ENCODE measurements at regions not wholly inside any gene's neighbourhood (a gene's known extent, or its start where the extent isn't known, plus 50 kb on each side); places are given as distances from the start of the nearest gene placed in this dataset.

- Histone ChIP-seq H3K27me3 (replicated peaks in 1 of 4; ENCODE audit: control insufficient read depth in 3 of 4, extremely low read depth in 1 of 4, insufficient read depth in 3 of 4, low read length in 3 of 4) (no peaks in the 10 kb centered on the region), H3K9me3 (ENCODE audit: insufficient read depth in 2 of 2, low read depth in 1 of 2, low read length in 1 of 2) (no peaks in the 10 kb centered on the region), H3K79me2 (ENCODE audit: control insufficient read depth in 1 of 2, insufficient read depth in 2 of 2, low read length in 2 of 2) (no peaks in the 10 kb centered on the region), H4K8ac (ENCODE audit: extremely low read depth, insufficient read depth, low read length) (no peak overlapping the region), H3K18ac (ENCODE audit: extremely low read depth, low read length) (no peak overlapping the region), H3K9ac (replicated peaks in 1 of 4; ENCODE audit: extremely low read depth in 1 of 4, low read depth in 3 of 4, low read length in 3 of 4) (no peak overlapping the region), H3K56ac (replicated peaks; ENCODE audit: insufficient read length, low read depth, low read length) (no peak overlapping the region), H3K23ac (ENCODE audit: insufficient read length) (no peak overlapping the region), H2AFZ (ENCODE audit: low read length) (no peak overlapping the region), H3K4ac (replicated peaks; ENCODE audit: insufficient read length, low read depth, low read length) (no peak overlapping the region), H2BK120ac (replicated peaks; ENCODE audit: low read depth, low read length) (no peak overlapping the region), H4K20me1 (replicated peaks in 1 of 2; ENCODE audit: control insufficient read depth in 1 of 2, insufficient read depth in 2 of 2, low read length in 2 of 2) (no peaks in the 10 kb centered on the region), H3K36me3 (ENCODE audit: control insufficient read depth in 2 of 4, insufficient read depth in 4 of 4, low read length in 3 of 4) (no peaks in the 10 kb centered on the region), H2BK15ac (ENCODE audit: low read length) (no peak overlapping the region), H4K5ac (ENCODE audit: insufficient read length, low read depth, low read length) (no peak overlapping the region), H2BK20ac (ENCODE audit: low read length) (no peak overlapping the region), H3K4me1 (replicated peaks in 1 of 4; ENCODE audit: control insufficient read depth in 3 of 4, insufficient read depth in 4 of 4, low read length in 3 of 4) (peaks cover 0 to 3% (median 0%) of the 10 kb centered on the region in 4 experiments; a peak in 1 of 7 replicates), H3K4me2 (ENCODE audit: insufficient read depth in 1 of 2, low read depth in 2 of 2, low read length in 2 of 2) (no peak overlapping the region), H2BK12ac (ENCODE audit: low read depth, low read length) (no peak overlapping the region), H3K27ac (ENCODE audit: low read depth, low read length) (no peak overlapping the region), H4K91ac (replicated peaks; ENCODE audit: insufficient read length, low read length) (no peak overlapping the region), H3K14ac (ENCODE audit: insufficient read length) (no peak overlapping the region), H3K4me3 (ENCODE audit: extremely low read depth in 1 of 4, insufficient read depth in 2 of 4, low read depth in 3 of 4, low read length in 4 of 4) (no peak overlapping the region), H2BK5ac (ENCODE audit: low read depth, low read length) (no peak overlapping the region), H3K79me1 (ENCODE audit: low read depth, low read length) (no peaks in the 10 kb centered on the region), H3K23me2 (ENCODE audit: low read depth, low read length) (no peaks in the 10 kb centered on the region), H2AK5ac (ENCODE audit: low read depth, low read length) (no peak overlapping the region)
- FAIRE-seq (no peak), DNase-seq (ENCODE audit: low read depth in 1 of 2, low spot score in 2 of 2) (no peak)
- POLR2A ChIA-PET (ENCODE audit: partially characterized antibody), result no interaction called here
- CTCF ChIA-PET (ENCODE audit: partially characterized antibody), result interaction anchor here (0.8 kb wide), 1 partner anchor 32 kb away, joined by 4 read pairs; no protein-coding TSS in a partner anchor
- WGBS, 2 experiments (ENCODE audit: extremely low coverage in 1 of 2, insufficient coverage in 1 of 2, insufficient read length in 1 of 2, insufficient replicate concordance in 2 of 2, low coverage in 1 of 2, low lambda C conversion rate in 2 of 2, missing lambda C conversion rate in 1 of 2), result 93% methylated on average over 3 of the region's 3 CpGs; no CpG with 5 or more reads in 1 of the 2 experiments
- TF ChIP-seq MAFK (IDR thresholded peaks at IDR 0.05; ENCODE audit: low read depth, low read length) (no peak), TAF7 (optimal IDR thresholded peaks at IDR 0.05; ENCODE audit: borderline replicate concordance, low read depth, low read length) (no peak), TBP (IDR thresholded peaks at IDR 0.05; ENCODE audit: low read depth, low read length) (no peak), CTBP2 (IDR thresholded peaks at IDR 0.05; ENCODE audit: borderline replicate concordance, insufficient read depth, insufficient read length, low read length) (no peak), GABPA (IDR thresholded peaks at IDR 0.05; ENCODE audit: borderline replicate concordance, insufficient read depth, low read length) (no peak), MAX (IDR thresholded peaks at IDR 0.05) (no peak), SRF (IDR thresholded peaks at IDR 0.05; ENCODE audit: low read depth, low read length) (no peak), CHD2 (IDR thresholded peaks at IDR 0.05; ENCODE audit: low read length) (no peak), CBX5 (IDR thresholded peaks at IDR 0.05; ENCODE audit: low read depth, low read length) (no peak), SP1 (IDR thresholded peaks at IDR 0.05; ENCODE audit: low read depth, low read length) (no peak), SIX5 (IDR thresholded peaks at IDR 0.05; ENCODE audit: low read depth, low read length) (no peak), BACH1 (IDR thresholded peaks at IDR 0.05; ENCODE audit: low read length) (no peak), ATF2 (IDR thresholded peaks at IDR 0.05; ENCODE audit: low read length) (no peak)
Observed at GRCh38 chr4:24214796-24215195, 324.9 kb upstream of the PPARGC1A start.
